Left kidney (tissue), 1 donor: ENCODE measurements at regions not wholly inside any gene's neighbourhood (a gene's known extent, or its start where the extent isn't known, plus 50 kb on each side); places are given as distances from the start of the nearest gene placed in this dataset.

Experiments
- DNase-seq: peaks from one replicate; pipeline ENCODE4 v3.0.0-alpha.2; 2013

DNA sequence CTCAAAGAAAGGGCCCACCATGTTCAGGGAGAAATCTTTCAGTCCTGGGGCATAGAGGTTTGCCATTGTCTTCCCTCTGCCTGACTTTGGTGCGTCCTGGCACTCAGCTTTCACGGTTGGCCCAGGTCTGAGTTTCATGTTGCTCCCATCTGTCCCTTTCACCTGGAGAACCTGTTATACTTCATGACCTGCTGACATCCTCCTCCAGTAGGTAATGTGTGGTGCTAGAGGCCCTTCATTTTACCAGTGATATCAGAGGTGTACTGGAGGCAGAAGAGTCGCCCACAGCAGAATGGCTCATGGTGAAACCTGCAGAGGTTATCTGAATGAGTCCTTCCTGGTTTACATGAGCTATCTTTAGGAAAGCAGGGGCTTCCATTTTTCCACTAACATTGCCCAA, 128.8 kb upstream of the DLX2 start:
- no peak for DNase-seq

DNA sequence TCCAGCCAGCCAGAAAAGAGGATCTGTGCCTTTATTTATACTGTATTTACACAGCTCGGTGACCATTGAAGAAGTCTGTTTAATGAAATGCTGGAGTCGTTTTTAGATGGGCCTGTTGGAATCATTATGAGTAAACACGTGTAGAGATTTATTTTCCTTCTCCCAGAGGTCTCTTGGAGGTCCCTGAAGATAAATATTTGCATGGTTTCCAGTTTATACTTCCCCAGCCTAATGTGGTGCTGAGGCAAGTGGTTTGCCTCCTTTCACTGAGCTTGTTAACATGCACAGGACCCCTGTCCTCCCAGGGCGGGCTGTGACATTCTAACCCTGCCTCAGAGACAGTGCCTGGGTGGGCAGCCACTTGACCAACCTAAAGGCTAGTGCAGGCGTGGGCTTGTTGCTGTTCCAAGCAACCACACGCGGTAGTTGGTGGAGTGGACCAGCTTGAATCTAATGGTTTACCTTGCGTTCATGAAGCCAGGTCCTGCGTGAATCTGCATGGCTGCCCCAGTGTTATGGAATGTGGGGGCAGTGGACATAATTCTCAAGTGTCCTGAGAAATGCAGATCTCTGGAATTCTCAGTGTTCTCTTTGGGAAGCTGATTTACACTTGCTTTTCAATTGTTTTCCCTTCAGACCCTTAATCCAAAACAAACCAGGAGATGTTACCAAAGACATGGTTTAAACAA, 130.2 kb upstream of the DLX2 start:
- DNase-seq: peak; percentile 71

DNA sequence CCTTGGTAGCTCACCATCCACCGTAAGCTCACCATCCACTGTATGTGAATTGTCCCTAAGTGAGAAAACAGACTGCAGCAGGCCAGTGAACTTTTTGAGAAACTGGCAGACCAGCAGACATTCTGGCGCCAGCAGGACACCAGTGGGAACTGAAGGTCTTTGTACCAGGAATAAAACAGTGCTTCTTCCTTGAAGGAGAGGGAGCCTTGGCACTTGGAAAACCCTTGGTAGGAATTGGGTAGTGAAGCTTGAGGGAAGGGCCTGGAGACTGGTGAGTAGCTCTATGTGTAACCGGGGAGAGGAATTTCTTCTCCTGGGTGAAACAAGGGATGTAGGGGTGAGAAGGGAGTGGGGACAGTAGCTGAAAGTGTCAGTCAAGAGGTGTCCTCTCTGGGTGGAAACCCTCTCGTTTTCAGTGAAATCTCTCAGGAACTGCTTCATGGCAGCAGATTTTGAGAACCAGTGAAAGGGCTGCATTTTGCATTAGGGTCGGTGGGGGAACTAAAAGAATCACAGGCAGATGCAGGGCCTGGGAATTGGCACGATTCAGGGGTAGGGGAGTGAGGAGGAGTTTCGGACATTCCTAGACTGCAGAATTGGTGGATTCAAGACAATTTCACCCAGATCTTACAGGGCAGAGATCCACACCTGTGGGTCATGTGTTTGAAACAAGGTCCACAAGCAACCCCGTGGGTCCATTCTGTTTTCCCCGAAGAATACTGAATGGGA, 131.5 kb upstream of the DLX2 start:
- DNase-seq: no peak

- DNase-seq: no peak
Observed at GRCh38 chr2:172234716-172235691, 132.3 kb upstream of the DLX2 start.

DNA sequence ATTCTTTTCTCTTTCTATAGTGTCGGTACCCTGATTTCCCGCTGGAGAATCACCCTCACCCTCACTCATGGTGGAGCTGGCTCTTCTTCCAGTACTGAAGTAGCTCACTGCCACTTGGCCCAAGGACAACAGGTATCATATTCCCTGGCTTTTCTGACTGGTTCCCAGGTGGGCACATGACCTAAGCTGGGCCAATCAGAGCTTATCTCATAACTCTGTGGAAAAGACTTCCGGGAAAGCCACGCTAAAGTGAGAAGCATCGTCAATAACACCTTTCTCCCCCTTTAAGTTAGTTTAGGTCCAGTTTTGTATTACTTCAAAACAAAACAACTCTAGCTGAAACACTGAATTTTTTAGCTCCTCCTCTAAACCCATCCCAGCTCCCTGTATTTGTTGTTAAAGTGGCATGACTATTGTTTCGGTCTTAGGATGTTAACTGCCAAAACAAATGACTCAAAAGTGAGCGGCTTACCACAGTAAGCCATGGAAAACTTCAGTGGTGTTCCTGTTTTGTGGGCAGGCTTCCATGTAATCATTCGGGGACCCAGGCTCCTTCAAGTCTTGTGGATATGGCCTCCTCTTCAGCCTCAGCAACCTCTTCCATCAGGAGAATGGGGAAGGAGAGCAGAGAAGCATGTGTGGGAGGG, 137.4 kb upstream of the DLX2 start:
- no peak for DNase-seq

GRCh38 chr2:172241222-172241621, 138.5 kb upstream of the DLX2 start:
- DNase-seq: no peak

- DNase-seq: no peak
Observed at GRCh38 chr2:172242471-172242870, 139.8 kb upstream of the DLX2 start.

DNA sequence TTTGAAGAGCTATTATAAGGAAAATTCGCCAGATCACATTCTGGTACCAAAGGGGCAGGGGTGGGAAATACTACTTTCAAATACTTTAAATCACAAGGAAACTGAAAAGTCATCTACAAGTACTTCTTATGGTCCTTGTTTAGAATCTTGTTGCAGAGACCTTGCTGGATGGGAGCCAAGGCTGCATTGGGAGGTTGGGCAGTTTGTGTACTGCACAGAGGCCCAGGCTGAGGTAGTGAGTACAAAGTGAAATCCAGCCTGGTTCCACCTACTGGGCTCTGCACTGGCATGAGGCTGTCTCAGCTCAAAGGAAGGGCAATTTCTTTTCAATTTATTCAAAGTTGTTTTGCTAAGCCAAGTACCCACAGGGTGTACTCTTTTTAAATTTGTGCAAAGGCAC, 140.3 kb upstream of the DLX2 start:
- DNase-seq: no peak

DNA sequence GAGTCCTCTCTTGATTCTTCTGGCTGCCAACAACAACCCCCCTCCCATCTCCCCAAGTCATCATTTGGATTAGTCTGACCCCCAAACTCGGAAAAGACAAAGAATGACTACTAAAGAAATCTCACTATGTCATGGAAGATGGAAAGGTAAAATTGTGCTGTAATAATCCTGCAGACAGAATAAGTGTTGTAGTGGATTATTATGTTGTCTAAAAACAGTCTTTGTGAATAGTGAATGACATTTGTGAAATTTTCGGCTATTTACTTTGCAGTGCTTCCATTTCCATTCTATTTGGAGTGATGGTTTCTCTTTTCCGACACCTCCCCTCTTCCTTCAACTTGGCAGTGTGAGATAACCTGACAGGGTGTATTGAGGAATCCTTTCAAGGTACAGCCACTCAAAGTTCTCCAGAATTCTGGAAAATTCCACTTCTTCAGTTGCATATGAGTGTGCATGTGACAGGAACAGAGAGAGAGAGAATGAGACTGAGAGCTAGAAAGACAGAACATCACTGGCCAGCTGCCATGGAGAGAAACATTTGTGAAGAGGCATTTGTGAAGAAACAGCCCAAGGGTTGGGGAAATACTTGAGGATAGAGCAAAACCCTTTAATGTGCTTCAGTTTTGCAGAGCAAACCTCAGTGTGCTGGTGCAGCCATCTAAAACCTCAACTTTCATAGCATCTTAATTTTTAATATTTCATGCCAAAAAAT, 141.9 kb upstream of the DLX2 start:
- DNase-seq: no peak

GRCh38 chr2:172246649-172247048, 143.9 kb upstream of the DLX2 start:
- DNase-seq: no peak

GRCh38 chr2:172247203-172247602, 144.5 kb upstream of the DLX2 start:
- DNase-seq: no peak

DNA sequence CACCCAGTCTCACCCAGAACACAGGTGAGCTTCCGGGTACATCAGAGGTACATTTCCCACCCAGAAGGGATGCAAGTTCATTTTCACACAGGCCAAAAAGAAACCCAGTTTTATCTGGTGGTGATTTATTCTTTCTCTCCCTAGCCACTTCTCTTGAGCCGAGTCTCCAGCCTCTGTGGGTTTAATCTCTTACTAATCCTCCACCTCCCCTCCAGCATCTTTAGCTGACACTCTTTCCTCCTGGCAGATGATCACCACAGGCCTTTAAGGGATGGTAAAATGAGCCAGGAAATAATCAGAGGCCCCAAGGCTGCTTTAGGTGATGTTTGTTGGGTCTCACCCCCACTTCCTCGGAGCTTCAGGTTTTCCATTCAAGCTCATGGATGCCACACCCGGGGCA, 145.7 kb upstream of the DLX2 start:
- DNase-seq: no peak

GRCh38 chr2:172248785-172249187, 146.1 kb upstream of the DLX2 start:
- DNase-seq: no peak

- DNase-seq: no peak
Observed at GRCh38 chr2:172249334-172249733, 146.6 kb upstream of the DLX2 start.

GRCh38 chr2:172249986-172250385, 147.3 kb upstream of the DLX2 start:
- DNase-seq: no peak

- no peak for DNase-seq
Observed at GRCh38 chr2:172251231-172251630, 148.5 kb upstream of the DLX2 start.

DNA sequence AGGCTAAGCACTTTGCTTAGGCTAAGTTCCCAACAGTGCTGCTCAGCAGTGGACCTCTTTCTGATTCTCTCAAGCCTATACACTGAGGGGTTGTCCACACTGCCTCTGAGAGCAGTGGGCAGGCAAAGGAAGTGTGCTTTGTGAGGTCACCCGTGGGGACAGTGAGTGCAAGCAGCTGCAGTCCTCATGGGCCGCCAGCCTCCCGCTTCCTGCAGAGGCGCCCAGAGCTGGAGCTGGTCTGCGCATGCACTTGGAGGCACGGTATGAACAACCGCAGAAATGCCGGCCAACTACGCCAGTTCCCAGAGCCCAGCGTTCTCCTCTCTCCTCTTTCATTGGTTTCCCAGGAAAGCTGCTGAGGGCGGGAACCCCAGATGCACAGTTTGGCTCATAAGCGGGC, 149.5 kb upstream of the DLX2 start:
- DNase-seq: no peak

GRCh38 chr2:172253190-172254052, 150.7 kb upstream of the DLX2 start:
- DNase-seq: no peak

DNA sequence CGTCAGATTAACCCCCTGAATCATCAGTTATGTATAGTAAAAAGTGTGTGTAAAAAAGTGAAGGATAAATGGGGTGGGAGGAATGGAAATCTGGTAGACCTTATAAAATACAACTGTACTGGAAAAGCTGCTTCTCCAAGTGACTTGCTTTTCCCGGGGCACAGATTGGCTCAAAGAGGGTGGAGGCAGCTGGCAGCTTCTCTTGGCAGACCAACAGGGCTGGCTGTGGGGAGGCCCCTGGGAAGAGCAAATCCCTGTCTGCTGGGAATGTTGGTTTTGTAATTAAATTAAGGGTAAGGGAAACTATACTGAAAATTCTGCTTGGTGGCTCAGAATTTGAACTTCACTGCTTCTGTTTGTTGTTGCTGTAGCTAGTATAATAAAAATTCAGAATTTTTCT, 154.2 kb upstream of the DLX2 start:
- DNase-seq: no peak

DNA sequence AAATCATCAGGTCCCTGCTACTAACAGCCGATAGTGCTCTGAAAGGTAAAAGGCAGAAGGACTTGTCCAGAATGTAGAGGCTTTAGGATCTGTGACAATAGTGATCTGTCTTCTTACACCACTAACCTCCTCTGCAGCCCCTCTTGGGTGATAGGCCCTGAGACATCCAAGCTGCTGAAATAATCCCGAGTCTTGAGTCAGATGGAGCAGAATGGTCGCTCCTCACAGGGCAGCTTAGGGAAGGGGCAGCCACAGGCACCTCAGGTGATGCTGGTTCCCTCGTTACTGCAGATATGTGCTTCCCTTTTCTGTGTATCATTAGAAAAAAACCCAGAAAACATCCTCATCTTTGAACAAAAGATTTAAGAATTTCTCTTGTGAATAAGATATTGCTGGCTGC, 157.1 kb upstream of the DLX2 start:
- no peak for DNase-seq

DNA sequence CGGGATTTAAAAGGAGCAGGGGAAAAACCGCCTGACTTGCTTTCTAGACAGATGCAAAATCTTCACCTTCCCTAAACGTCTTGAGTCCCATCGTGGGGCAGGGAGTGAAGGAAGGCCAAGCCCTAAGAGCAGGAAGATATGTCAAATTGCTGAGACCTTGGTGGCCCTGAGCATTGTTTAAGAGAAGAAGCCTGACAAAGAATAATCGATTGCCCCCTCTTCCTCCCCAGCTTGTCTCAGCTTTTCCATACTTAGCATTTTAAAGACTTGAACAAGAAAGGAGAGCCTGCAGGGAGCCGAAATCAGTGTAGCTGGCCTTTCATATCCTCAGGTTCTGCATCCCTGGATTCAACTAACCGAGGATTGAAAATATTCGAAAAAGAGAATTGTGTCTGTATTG, 157.6 kb upstream of the DLX2 start:
- DNase-seq: no peak
